Lung (tissue), 11 donors: ENCODE measurements at regions not wholly inside any gene's neighbourhood (a gene's known extent, or its start where the extent isn't known, plus 50 kb on each side); places are given as distances from the start of the nearest gene placed in this dataset.
A peak's percentile ranks its signal among the peaks of the same experiment; 100 is the strongest.

ENCODE experiments used
- ATAC-seq: fragments of 200-7000 bp; cut with Tn5 transposase; one replicate; pipeline ENCODE4 v1.9.1; 2020; ENCODE audit warnings: moderate number of reproducible peaks; ENCODE audit not compliant: insufficient read depth, low FRiP score
- DNase-seq, 3 donors: peaks; one replicate each; pipeline ENCODE4 v3.0.0-alpha.2; 2013 to 2017
- H3K27ac ChIP-seq, 2 donors: one replicate each; pipeline ENCODE4 v1.5.1; 2013; ENCODE audit warnings: mild to moderate bottlenecking in 2 of 2, moderate library complexity in 2 of 2, control low read depth in 1 of 2, inconsistent platforms in 1 of 2, low read depth in 1 of 2, low read length in 1 of 2
- H3K27me3 ChIP-seq, 3 donors: one replicate each; pipeline ENCODE4 v1.5.1; 2013; ENCODE audit warnings: low read length in 2 of 3; ENCODE audit not compliant: control insufficient read depth in 3 of 3, insufficient read depth in 3 of 3
- H3K36me3 ChIP-seq, 4 donors: one replicate each; pipeline ENCODE4 v1.5.1; 2013; ENCODE audit warnings: low read length in 4 of 4, mild to moderate bottlenecking in 1 of 4, moderate library complexity in 1 of 4; ENCODE audit not compliant: control insufficient read depth in 4 of 4, insufficient read depth in 4 of 4
- H3K4me1 ChIP-seq, 5 donors: one replicate each; pipeline ENCODE4 v1.5.1; 2013; ENCODE audit warnings: low read length in 5 of 5, mild to moderate bottlenecking in 2 of 5, moderate library complexity in 1 of 5; ENCODE audit not compliant: control insufficient read depth in 5 of 5, insufficient read depth in 5 of 5
- H3K4me3 ChIP-seq: one replicate; pipeline ENCODE4 v1.5.1; 2013; ENCODE audit warnings: mild to moderate bottlenecking, control low read depth, moderate library complexity
- H3K9ac ChIP-seq, 2 donors: one replicate each; pipeline ENCODE4 v1.5.1; 2013; ENCODE audit warnings: low read length in 2 of 2, control low read depth in 1 of 2; ENCODE audit not compliant: insufficient read depth in 1 of 2
- H3K9me3 ChIP-seq, 4 donors: one replicate each; pipeline ENCODE4 v1.5.1; 2013; ENCODE audit warnings: low read length in 3 of 4, mild to moderate bottlenecking in 1 of 4, moderate library complexity in 1 of 4; ENCODE audit not compliant: control insufficient read depth in 4 of 4, insufficient read depth in 3 of 4
- CTCF ChIP-seq: IDR thresholded peaks from 2 replicates; pipeline ENCODE4 v1.5.1; 2012; ENCODE audit warnings: mild to moderate bottlenecking; ENCODE audit errors: control extremely low read depth, extremely low read depth
- WGBS, 2 donors: extraction: QIAGEN DNeasy Blood & Tissue Kit; methylation state at CpG; one replicate each; pipeline ENCODE4 v1.1.7; 2013; 5-methylcytosine and 5-hydroxymethylcytosine counted together
- donor health status: control.
- donor health status: control.
- donor health status: Bipolar disorder and iron deficiency.
- donor health status: healthy.
- donor health status: DM: yes; HTN: yes; CAD: no.

DNA sequence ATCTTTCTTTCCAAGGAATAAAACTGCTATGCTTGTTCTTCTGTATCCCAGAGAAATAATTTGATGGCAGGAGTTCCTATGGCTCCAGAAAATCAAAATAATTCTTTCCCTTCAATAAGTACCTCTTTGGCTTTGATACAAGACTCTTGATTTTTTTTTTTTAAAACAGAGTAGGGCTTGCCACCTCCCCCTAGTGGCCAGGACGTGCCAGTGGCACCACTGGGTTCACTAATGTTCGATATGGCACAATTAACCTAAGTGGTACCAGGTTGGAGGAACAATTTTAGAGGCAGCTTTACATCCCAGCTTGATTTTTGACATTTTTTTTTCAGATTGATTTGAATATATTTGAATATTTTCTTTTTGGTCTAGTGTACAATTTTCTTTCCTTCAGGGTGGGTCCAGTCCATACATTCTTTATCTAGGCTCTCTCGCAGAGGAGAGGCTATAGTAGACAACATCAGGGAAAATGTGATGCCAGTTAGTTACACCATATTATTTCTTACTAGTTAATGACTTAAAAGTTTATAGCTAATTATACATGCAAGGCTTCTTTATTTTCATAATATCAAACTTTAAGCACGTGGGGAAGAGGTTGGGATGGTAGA is 330.9 kb downstream of the S1PR1 start:
- Histone ChIP-seq H3K36me3 (no peaks in the 10 kb centered on the region), H3K27ac (no peak overlapping the region), H3K4me3 (no peak overlapping the region), H3K9me3 (no peaks in the 10 kb centered on the region), H3K9ac (no peak overlapping the region), H3K27me3 (no peaks in the 10 kb centered on the region), H3K4me1 (no peaks in the 10 kb centered on the region)
- TF ChIP-seq CTCF = peak; percentile 38
- whole genome bisulfite sequencing, 2 donors = 49 to 52% methylated on average over 4 of the region's 4 CpGs
- peak in 2 of 3 donors; percentile 10 to 18 for DNase-seq
- no peak for ATAC-seq

GRCh38 chr1:101587741-101588140 is 350.9 kb downstream of the S1PR1 start:
- Histone ChIP-seq H3K4me3 (no peak overlapping the region), H3K9ac (no peak overlapping the region), H3K27me3 (no peaks in the 10 kb centered on the region), H3K9me3 (no peaks in the 10 kb centered on the region), H3K36me3 (no peaks in the 10 kb centered on the region), H3K4me1 (no peaks in the 10 kb centered on the region), H3K27ac (no peak overlapping the region)
- DNase-seq (peak; percentile 56 to 67 (median 66)), ATAC-seq (no peak)
- WGBS, 2 donors = 52 to 58% methylated on average over 5 of the region's 5 CpGs
- TF ChIP-seq CTCF = no peak

- Histone ChIP-seq H3K9me3 (no peaks in the 10 kb centered on the region), H3K4me1 (no peaks in the 10 kb centered on the region), H3K36me3 (no peaks in the 10 kb centered on the region), H3K4me3 (no peak overlapping the region), H3K27ac (no peak overlapping the region), H3K27me3 (no peaks in the 10 kb centered on the region), H3K9ac (no peak overlapping the region)
- no peak for ATAC-seq
- TF ChIP-seq CTCF = no peak
- WGBS, 2 donors = 84 to 89% methylated on average over 1 of the region's 1 CpG
- no peak for DNase-seq
Observed at GRCh38 chr1:101588677-101589076, 351.9 kb downstream of the S1PR1 start.

GRCh38 chr1:101592845-101593244 is 356.0 kb downstream of the S1PR1 start:
- WGBS, 2 donors = 68 to 74% methylated on average over 1 of the region's 1 CpG

More at GRCh38 chr1:101592845-101593244, 356.0 kb downstream of the S1PR1 start:
- ATAC-seq (no peak), DNase-seq (no peak)
- H3K4me1 ChIP-seq = peaks cover 0 to 12% (median 0%) of the 10 kb centered on the region in 5 donors
- H3K4me3 ChIP-seq = no peak overlapping the region
- no peaks in the 10 kb centered on the region for H3K9me3 ChIP-seq
- no peak overlapping the region for H3K27ac ChIP-seq
- TF ChIP-seq CTCF = no peak
- no peaks in the 10 kb centered on the region for H3K36me3 ChIP-seq
- no peaks in the 10 kb centered on the region for H3K27me3 ChIP-seq
- no peak overlapping the region for H3K9ac ChIP-seq
